OCI-LY3 (cell line): ENCODE measurements at regions not wholly inside any gene's neighbourhood (a gene's known extent, or its start where the extent isn't known, plus 50 kb on each side); places are given as distances from the start of the nearest gene placed in this dataset.

Source experiments
- EZH2phosphoT487 ChIP-seq: fragments of 200-600 bp; shearing (Covaris generic); IDR thresholded peaks from 2 replicates; pipeline ENCODE4 v1.6.1; 2018; ENCODE audit warnings: antibody characterized with exemption, mixed run types, low read depth
- TF ChIP-seq, protein P1 (sequence below): fragments of 200-600, 300-600 bp; sonication (generic); IDR thresholded peaks from 2 replicates; pipeline ENCODE4 v1.5.1; 2014; ENCODE audit warnings: antibody characterized with exemption, low read length, low read depth

- TF ChIP-seq, protein P1, sequence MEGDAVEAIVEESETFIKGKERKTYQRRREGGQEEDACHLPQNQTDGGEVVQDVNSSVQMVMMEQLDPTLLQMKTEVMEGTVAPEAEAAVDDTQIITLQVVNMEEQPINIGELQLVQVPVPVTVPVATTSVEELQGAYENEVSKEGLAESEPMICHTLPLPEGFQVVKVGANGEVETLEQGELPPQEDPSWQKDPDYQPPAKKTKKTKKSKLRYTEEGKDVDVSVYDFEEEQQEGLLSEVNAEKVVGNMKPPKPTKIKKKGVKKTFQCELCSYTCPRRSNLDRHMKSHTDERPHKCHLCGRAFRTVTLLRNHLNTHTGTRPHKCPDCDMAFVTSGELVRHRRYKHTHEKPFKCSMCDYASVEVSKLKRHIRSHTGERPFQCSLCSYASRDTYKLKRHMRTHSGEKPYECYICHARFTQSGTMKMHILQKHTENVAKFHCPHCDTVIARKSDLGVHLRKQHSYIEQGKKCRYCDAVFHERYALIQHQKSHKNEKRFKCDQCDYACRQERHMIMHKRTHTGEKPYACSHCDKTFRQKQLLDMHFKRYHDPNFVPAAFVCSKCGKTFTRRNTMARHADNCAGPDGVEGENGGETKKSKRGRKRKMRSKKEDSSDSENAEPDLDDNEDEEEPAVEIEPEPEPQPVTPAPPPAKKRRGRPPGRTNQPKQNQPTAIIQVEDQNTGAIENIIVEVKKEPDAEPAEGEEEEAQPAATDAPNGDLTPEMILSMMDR, result no peak
- TF ChIP-seq EZH2phosphoT487, result no peak
Measured at GRCh38 chrX:10048707-10049106, 81.5 kb downstream of the CLDN34 start.
